Medulla oblongata (tissue), 1 donor: ENCODE measurements at regions not wholly inside any gene's neighbourhood (a gene's known extent, or its start where the extent isn't known, plus 50 kb on each side); places are given as distances from the start of the nearest gene placed in this dataset.
"Not testable (repeated sequence)": the region's sequence is repeated elsewhere in the genome, so short reads cannot be mapped to it uniquely, and the experiment has no call there.

Experiments used
- DNase-seq: peaks from one replicate; pipeline ENCODE4 v3.0.0-alpha.2; 2015; ENCODE audit errors: extremely low spot score

- no peak for DNase-seq
Observed at GRCh38 chr11:115644856-115645255, 140.6 kb upstream of the CADM1 start.

DNA sequence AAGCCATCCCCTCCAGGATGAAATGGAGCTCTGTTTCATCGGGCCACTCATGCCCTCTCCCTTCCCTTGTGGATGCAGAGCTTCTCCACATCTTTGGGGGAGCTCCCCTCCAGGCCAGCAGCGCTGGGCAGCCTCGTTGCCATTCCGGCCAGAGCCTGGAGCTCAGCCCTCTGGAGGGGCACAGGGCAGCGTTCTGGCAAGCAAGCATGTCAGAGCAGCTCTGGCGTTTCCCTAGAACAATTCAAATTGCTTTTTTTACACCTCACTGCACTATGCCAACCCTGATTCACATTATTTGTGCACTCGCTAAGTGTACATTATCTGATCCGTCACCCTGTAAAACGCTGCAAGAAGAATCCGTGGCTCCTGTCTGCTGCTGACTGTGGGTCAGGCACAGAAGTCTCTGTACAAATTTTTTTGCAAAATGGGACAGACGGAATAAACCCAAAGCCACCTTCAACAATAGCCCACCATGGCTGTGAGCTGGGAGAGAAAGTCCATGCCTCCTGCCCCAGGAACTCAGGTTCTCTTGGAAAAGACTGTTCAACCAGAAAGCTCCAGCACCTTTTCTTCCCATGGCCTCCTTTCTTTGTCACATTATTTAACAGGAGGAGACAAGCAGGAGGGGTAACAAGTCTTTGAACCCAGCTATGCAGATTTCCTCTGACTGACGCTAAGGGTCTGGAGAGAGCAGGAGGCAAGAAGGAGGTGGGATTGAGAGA, 139.5 kb upstream of the CADM1 start:
- no peak for DNase-seq

DNA sequence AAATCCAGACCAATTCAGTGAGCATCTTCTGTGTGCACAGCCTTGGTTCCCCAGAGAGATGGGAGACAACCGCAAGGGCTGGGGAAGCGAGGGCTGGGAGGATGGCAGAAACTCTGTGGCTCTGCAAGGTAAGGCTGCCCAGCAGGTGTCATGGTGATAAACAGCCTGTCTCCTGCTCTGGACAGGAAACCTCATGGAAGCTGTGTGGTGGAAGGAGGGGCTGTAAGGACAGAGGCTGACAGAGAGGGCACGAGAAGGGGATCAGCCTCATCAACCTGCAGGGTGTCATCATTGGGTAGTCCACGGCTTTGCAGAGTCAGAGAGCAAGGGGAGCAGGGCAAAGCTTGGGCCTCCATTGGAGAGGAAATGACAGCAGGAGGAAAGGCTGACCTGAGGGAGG, 138.4 kb upstream of the CADM1 start:
- DNase-seq = no peak

DNA sequence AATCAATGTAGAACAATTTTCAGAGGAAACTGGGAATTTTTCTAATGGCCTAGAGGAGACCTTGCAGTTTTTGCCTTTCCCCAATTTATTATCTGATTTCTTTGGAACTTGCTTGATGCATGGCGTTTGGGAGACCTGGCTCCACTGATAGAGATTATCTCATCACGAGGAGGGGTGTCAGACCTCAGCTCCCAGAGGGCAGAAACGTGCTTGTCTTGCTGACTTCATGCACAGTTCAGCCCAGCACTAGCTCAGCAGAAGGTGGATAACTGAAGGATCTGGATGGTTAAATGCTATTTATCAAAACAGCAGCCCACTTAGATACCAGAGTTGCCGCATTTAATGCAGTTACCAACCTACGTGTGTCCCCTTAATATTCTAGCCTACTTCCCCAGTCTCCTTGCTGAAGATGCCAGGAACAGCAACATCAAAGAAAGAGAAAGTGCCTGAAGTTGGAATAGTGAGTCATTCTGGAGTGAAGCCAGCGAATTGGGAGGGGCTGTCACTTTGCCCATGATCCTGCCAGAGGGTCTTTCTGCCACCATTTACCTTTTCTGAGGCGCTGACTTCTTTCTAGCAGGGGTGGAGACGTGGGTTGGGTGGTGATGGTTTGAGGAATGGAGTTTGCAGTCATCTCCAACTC, 133.5 kb upstream of the CADM1 start:
- no peak for DNase-seq

- DNase-seq = no peak
Observed at GRCh38 chr11:115636753-115637527, 132.7 kb upstream of the CADM1 start.

DNA sequence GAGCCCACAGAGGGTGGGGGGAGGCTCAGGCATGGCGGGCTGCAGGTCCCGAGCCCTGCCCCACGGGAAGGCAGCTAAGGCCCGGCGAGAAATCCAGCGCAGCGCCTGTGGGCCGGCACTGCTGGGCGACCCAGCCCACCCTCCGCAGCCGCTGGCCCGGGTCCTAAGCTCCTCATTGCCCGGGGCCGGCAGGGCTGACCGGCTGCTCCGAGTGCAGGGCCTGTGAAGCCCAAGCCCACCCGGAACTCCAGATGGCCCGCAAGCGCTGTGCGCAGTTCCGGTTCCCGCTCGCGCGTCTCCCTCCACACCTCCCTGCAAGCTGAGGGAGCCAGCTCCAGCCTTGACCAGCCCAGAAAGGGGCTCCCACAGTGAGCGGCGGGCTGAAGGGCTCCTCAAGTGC, 129.8 kb upstream of the CADM1 start:
- DNase-seq = not testable (repeated sequence)

DNA sequence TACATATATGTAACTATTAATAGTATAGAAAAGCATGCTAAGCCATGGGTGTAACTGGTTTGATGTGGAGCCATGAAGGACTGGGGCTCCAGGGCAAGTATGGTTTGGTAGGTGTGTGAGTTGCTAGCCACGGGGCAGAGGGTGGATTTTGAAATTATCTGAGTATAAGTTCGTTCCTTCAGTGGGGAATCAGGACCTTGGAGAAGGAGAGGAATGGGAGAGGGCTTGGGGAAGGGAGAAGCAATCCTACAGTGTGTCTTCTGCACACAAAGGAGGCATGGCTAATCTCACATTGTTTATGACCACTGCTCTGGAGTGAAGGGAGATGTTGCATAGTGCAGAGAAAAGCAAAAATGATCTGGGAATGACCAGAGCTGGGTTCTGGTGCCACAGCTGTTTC, 127.8 kb upstream of the CADM1 start:
- DNase-seq = no peak

DNA sequence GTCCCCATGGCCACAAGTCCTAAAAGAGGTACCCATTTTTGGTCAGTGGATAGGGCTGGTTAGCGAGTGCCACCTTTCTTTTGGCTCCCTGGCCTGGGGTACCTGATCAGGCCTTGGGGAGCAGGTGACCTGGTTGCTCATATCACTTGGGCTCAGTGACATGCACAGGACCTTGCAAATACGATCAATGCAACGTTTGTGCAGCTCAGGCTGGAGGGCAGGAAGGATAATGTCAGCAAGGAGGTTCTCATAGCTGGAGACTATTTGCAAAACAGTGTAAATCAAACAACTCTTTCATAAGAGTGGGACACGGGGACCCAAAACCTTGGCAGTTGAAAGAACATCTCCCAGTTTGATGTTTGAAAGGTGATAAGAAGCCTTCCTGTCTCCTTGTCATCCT, 127.4 kb upstream of the CADM1 start:
- DNase-seq = no peak

DNA sequence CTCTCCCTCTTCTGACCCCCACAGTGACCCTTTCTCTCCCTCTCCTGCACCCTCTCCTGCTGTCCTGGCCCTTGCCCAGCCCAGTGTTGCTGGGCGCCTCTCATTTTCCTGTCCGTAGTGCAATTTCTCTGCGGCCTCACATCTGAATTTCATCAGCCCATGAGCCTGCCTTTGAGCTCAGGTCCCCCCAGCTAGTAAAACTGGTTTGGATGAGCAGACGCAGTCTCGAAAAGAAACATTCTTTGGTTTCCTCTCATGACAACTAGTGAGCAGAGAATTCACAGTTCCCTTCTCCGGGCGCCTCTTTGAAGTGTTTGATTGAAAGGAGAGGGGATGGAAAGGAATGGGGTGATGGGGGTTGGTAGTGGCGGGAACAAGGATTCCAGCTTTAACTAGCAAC, 126.0 kb upstream of the CADM1 start:
- no peak for DNase-seq

GRCh38 chr11:115629456-115630015, 125.3 kb upstream of the CADM1 start:
- DNase-seq = no peak

GRCh38 chr11:115627666-115628460, 123.6 kb upstream of the CADM1 start:
- DNase-seq = no peak

DNA sequence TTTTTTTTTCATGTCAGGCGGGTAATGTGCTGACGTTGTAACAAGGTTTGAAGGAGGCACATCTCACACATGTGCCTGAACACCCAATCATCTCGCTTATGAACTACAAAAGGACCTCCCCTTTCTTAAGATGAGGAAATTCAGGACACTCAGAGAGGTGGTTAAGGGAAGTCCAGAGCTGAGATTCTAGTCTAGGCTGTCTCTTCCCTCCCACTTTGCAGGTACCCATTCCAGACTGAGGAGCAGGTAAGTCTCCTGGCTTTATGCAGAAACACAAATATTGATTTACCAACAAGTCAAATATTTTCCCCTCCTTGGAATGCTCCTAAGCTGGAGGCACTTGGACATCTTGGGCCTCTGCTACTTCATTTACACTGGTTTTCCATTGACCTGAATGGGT, 122.9 kb upstream of the CADM1 start:
- DNase-seq = no peak

DNA sequence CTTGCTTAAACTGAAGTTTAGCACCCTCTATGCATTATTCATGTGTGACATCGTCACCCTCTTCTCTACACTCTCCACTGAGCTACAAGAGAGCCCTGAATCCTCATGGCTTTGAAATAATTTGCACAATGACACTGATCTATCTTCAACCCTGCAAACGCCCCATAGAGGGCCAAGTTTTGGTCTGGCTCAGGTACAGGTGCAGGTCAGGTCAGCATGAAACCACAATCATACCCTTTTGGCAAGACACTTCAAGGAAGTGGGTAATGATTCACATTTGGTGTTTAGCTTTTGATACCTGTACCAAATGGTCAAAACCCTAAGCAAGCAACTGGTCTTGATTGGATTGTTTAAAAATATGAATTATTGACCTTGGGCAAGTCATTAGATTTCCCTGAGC, 122.2 kb upstream of the CADM1 start:
- no peak for DNase-seq

- no peak for DNase-seq
Observed at GRCh38 chr11:115625502-115625901, 121.3 kb upstream of the CADM1 start.

GRCh38 chr11:115624065-115624464, 119.8 kb upstream of the CADM1 start:
- no peak for DNase-seq

GRCh38 chr11:115623021-115623451, 118.8 kb upstream of the CADM1 start:
- DNase-seq = no peak

DNA sequence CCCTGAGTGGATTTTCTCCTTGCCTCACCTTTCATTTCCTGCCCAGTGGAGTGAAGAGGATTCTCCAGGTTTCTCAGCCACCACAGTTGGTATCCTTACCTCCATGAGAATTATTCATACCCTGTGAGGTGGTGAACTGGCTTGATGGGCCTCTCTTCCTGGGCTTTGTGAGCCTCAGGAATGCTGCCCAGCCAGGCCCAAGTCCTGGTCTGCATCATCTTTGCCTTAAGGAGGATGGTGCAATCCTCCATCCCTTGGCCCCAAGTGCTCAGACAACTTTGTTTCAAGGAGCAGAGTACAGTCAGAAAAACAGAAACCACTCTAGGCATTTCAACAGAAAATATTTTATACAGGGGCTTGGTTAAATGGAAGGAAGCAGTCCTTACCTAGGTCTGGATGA, 114.2 kb upstream of the CADM1 start:
- DNase-seq = no peak

DNA sequence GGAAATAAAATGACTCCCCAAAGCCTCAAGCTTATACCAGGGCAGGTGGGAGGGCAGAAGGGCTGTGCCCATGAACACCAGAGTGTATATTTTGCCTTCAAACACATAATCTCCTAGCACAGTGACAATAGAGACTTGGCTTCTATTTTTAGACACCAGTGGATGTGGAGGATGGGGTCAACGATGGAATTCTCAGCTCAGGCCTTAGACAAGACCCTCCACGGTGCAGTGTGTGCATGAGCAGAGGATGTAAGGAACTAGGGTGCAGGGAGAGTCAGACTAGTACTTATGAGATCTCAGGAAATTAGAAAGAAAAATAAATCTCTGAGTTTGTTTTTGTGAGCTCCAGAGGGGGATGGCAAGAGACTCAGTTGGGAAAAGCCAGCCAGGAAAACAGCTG, 113.6 kb upstream of the CADM1 start:
- DNase-seq = no peak

DNA sequence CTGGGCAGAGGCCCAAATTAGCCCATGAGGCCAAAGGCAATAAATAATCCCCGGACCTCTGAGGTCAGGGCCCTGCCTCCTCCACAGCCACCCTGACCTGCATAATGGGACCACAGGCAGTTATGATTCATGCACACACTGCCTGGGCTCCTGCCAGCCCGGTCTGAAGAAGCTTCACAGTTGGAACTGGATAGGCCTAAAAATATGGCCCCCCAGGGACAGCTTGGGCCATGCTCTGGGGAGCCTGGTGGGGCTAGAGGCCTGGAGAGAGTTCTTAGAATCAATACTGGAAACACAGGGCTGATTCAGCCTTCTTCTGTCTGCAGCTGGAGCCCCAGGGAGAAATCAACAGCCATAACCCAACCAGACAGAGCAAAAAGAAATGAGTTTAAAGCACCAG, 112.8 kb upstream of the CADM1 start:
- no peak for DNase-seq

DNA sequence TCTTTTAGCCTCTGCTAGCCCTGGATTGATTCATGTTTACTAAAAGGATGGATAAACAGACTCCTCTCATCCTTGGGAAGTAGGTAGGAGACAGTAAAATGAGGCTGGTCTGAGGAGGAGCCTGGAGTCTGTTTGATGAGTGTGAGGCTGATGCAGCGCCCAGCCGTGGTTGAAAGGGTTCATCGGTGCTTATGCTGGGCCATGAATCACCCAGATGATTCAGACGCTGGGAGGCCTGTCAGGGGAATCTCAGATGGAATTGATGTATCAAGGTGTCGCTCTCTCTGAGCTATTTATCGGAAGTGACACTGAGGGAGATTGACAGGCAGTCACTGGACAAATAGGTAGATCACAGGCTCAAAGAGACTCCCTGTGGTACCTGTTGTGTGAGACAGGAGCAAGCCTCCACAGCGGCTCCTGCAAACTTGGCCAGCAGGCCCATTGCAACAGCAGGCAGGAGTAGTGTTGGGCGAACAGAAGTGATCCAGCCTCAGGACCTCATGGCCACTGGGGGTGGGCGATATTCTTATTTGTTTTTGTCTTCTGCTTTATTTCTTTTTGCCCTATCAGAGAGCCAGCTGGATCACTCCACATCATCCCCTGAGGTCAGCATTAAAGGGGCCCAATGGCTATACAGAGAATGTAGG, 109.9 kb upstream of the CADM1 start:
- no peak for DNase-seq

DNA sequence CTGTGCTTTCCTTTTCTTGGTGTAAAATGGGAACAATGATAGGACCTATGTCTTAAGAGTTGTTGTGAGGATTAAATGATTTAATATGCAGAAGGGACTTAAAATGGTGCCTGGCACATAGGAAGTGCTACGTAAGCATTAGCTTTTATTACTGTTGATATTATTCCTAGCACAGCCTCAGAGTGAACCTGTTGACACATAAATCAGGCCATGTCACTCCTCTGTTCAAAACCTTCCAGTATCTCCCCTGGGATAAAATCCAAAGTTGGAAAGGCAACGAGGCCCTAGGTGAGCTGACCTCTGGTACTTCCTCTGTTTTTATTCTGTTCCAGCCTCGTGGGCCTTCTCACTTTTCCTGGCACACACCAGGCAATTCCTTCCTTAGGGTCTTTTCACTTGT, 108.8 kb upstream of the CADM1 start:
- no peak for DNase-seq
